Ishikawa (cell line): ENCODE measurements at regions not wholly inside any gene's neighbourhood (a gene's known extent, or its start where the extent isn't known, plus 50 kb on each side); places are given as distances from the start of the nearest gene placed in this dataset.

ENCODE experiments used
- TAF1 ChIP-seq: IDR thresholded peaks from 2 replicates; pipeline ENCODE4 v1.6.1; 2012; ENCODE audit warnings: low read depth, mild to moderate bottlenecking
- TF ChIP-seq, protein P1 (sequence below): IDR thresholded peaks from 2 replicates; pipeline ENCODE4 v1.6.1; 2012; ENCODE audit warnings: low read depth, mild to moderate bottlenecking

- TF ChIP-seq TAF1, result no peak
- TF ChIP-seq, protein P1, sequence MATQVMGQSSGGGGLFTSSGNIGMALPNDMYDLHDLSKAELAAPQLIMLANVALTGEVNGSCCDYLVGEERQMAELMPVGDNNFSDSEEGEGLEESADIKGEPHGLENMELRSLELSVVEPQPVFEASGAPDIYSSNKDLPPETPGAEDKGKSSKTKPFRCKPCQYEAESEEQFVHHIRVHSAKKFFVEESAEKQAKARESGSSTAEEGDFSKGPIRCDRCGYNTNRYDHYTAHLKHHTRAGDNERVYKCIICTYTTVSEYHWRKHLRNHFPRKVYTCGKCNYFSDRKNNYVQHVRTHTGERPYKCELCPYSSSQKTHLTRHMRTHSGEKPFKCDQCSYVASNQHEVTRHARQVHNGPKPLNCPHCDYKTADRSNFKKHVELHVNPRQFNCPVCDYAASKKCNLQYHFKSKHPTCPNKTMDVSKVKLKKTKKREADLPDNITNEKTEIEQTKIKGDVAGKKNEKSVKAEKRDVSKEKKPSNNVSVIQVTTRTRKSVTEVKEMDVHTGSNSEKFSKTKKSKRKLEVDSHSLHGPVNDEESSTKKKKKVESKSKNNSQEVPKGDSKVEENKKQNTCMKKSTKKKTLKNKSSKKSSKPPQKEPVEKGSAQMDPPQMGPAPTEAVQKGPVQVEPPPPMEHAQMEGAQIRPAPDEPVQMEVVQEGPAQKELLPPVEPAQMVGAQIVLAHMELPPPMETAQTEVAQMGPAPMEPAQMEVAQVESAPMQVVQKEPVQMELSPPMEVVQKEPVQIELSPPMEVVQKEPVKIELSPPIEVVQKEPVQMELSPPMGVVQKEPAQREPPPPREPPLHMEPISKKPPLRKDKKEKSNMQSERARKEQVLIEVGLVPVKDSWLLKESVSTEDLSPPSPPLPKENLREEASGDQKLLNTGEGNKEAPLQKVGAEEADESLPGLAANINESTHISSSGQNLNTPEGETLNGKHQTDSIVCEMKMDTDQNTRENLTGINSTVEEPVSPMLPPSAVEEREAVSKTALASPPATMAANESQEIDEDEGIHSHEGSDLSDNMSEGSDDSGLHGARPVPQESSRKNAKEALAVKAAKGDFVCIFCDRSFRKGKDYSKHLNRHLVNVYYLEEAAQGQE, result no peak
These were observed 568.7 kb upstream of the LRRN3 start for GRCh38 chr7:110522061-110522760.
